Gastroesophageal sphincter (tissue), 4 donors: ENCODE measurements at regions not wholly inside any gene's neighbourhood (a gene's known extent, or its start where the extent isn't known, plus 50 kb on each side); places are given as distances from the start of the nearest gene placed in this dataset.

Experiments used
- ATAC-seq: fragments of 150-250 bp; one replicate; pipeline ENCODE4 v1.9.1; 2016; ENCODE audit warnings: mild to moderate bottlenecking, moderate library complexity
- H3K27ac ChIP-seq, 4 donors: fragments of 200-600 bp; sonication (generic) in 3 of 4; 1 replicate in 3 of 4; 2 replicates in 1 of 4; pipeline ENCODE4 v1.5.1; 2016 to 2019
- H3K27me3 ChIP-seq: fragments of 200-600 bp; sonication (generic); one replicate; pipeline ENCODE4 v1.5.1; 2019
- H3K36me3 ChIP-seq, 2 donors: fragments of 200-600 bp; sonication (generic); one replicate each; pipeline ENCODE4 v1.5.1; 2019; ENCODE audit warnings: control low read depth in 1 of 2
- H3K4me1 ChIP-seq, 3 donors: fragments of 200-600 bp; sonication (generic); 1 replicate in 2 of 3; 2 replicates in 1 of 3; pipeline ENCODE4 v1.5.1; 2016 to 2019; ENCODE audit warnings: control low read depth in 2 of 3
- H3K4me3 ChIP-seq, 2 donors: fragments of 200-600 bp; sonication (generic); one replicate each; pipeline ENCODE4 v1.5.1; 2019; ENCODE audit warnings: mild to moderate bottlenecking in 1 of 2, moderate library complexity in 1 of 2
- H3K9me3 ChIP-seq, 3 donors: fragments of 200-600 bp; sonication (generic); one replicate each; pipeline ENCODE4 v1.5.1; 2017 to 2019; ENCODE audit warnings: control low read depth in 2 of 3
- CTCF ChIP-seq, 4 experiments: fragments of 200-600 bp in 2 of 4; fragments of 450-650 bp in 2 of 4; sonication (generic) in 1 of 4; IDR thresholded peaks; one replicate each; pipeline ENCODE4 v1.5.1; 2017 to 2019; ENCODE audit warnings: antibody characterized with exemption in 4 of 4, mild to moderate bottlenecking in 2 of 4, moderate library complexity in 2 of 4
- EP300 ChIP-seq: sonication (generic); formaldehyde crosslinking; IDR thresholded peaks from one replicate; pipeline ENCODE4 v1.6.1; 2017; ENCODE audit warnings: antibody characterized with exemption, mild to moderate bottlenecking
- POLR2A ChIP-seq, 2 donors: fragments of 450-650 bp; IDR thresholded peaks; one replicate each; pipeline ENCODE4 v1.6.1; 2017; ENCODE audit warnings: antibody characterized with exemption in 2 of 2, mild to moderate bottlenecking in 2 of 2, moderate library complexity in 1 of 2
- POLR2AphosphoS5 ChIP-seq: sonication (generic); formaldehyde crosslinking; IDR thresholded peaks from one replicate; pipeline ENCODE4 v1.6.1; 2017; ENCODE audit warnings: antibody characterized with exemption
- WGBS, 2 donors: methylation state at CpG; one replicate each; pipeline ENCODE4 v1.1.5; 2018; ENCODE audit warnings: low coverage in 1 of 2; 5-methylcytosine and 5-hydroxymethylcytosine counted together

GRCh38 chr17:13160790-13161189 is 143.0 kb upstream of the ELAC2 start:
- Histone ChIP-seq H3K9me3 (no peaks in the 10 kb centered on the region), H3K27ac (no peak overlapping the region), H3K4me3 (no peak overlapping the region), H3K36me3 (no peaks in the 10 kb centered on the region), H3K27me3 (no peaks in the 10 kb centered on the region), H3K4me1 (no peaks in the 10 kb centered on the region)
- 79 to 92% methylated on average over 2 of the region's 2 CpGs for WGBS, 2 donors
- TF ChIP-seq CTCF (IDR thresholded peaks at IDR 0.05): no peak
- TF ChIP-seq EP300: no peak
- TF ChIP-seq POLR2A (IDR thresholded peaks at IDR 0.05): no peak
- TF ChIP-seq POLR2AphosphoS5: no peak
- no peak for ATAC-seq

GRCh38 chr17:13160296-13160695 is 142.5 kb upstream of the ELAC2 start:
- WGBS, 2 donors: 40 to 80% methylated on average over 1 to 3 of the region's 3 CpGs
- H3K36me3 ChIP-seq: no peaks in the 10 kb centered on the region
- no peaks in the 10 kb centered on the region for H3K27me3 ChIP-seq
- ATAC-seq: no peak
- H3K27ac ChIP-seq: no peak overlapping the region
- H3K9me3 ChIP-seq: no peaks in the 10 kb centered on the region
- no peaks in the 10 kb centered on the region for H3K4me1 ChIP-seq
- no peak overlapping the region for H3K4me3 ChIP-seq
- no peak for TF ChIP-seq POLR2AphosphoS5
- TF ChIP-seq CTCF (IDR thresholded peaks at IDR 0.05): no peak
- TF ChIP-seq POLR2A (IDR thresholded peaks at IDR 0.05): no peak
- no peak for TF ChIP-seq EP300

- ATAC-seq: no peak
- H3K4me1 ChIP-seq: no peaks in the 10 kb centered on the region
- TF ChIP-seq EP300: no peak
- no peak for TF ChIP-seq POLR2AphosphoS5
- TF ChIP-seq POLR2A (IDR thresholded peaks at IDR 0.05): no peak
- TF ChIP-seq CTCF (IDR thresholded peaks at IDR 0.05): no peak
- H3K4me3 ChIP-seq: no peak overlapping the region
- no peak overlapping the region for H3K27ac ChIP-seq
- WGBS, 2 donors: 53 to 65% methylated on average over 2 of the region's 2 CpGs
- no peaks in the 10 kb centered on the region for H3K9me3 ChIP-seq
- no peaks in the 10 kb centered on the region for H3K27me3 ChIP-seq
- no peaks in the 10 kb centered on the region for H3K36me3 ChIP-seq
Observed at GRCh38 chr17:13158494-13159240, 140.8 kb upstream of the ELAC2 start.

GRCh38 chr17:13157656-13158055 is 139.8 kb upstream of the ELAC2 start:
- no peak for ATAC-seq
- H3K9me3 ChIP-seq: no peaks in the 10 kb centered on the region
- no peak overlapping the region for H3K27ac ChIP-seq
- 63 to 73% methylated on average over 1 to 5 of the region's 5 CpGs for whole genome bisulfite sequencing, 2 donors
- no peak overlapping the region for H3K4me3 ChIP-seq
- H3K27me3 ChIP-seq: no peaks in the 10 kb centered on the region
- no peaks in the 10 kb centered on the region for H3K4me1 ChIP-seq
- no peak for TF ChIP-seq POLR2A (IDR thresholded peaks at IDR 0.05)
- TF ChIP-seq POLR2AphosphoS5: no peak
- no peak for TF ChIP-seq EP300
- H3K36me3 ChIP-seq: no peaks in the 10 kb centered on the region

GRCh38 chr17:13154930-13155329 is 137.1 kb upstream of the ELAC2 start:
- H3K27me3 ChIP-seq: no peaks in the 10 kb centered on the region
- WGBS, 2 donors: 85 to 87% methylated on average over 3 of the region's 4 CpGs
- H3K4me1 ChIP-seq: no peaks in the 10 kb centered on the region

More at GRCh38 chr17:13154930-13155329, 137.1 kb upstream of the ELAC2 start:
- ATAC-seq: no peak
- Histone ChIP-seq H3K27ac (no peak overlapping the region), H3K9me3 (no peaks in the 10 kb centered on the region), H3K36me3 (no peaks in the 10 kb centered on the region), H3K4me3 (no peak overlapping the region)
- TF ChIP-seq POLR2A (IDR thresholded peaks at IDR 0.05): no peak
- TF ChIP-seq EP300: no peak
- no peak for TF ChIP-seq CTCF (IDR thresholded peaks at IDR 0.05)
- TF ChIP-seq POLR2AphosphoS5: no peak
